ENCODE measurements at regions not wholly inside any gene's neighbourhood (a gene's known extent, or its start where the extent isn't known, plus 50 kb on each side); places are given as distances from the start of the nearest gene placed in this dataset.

DNA sequence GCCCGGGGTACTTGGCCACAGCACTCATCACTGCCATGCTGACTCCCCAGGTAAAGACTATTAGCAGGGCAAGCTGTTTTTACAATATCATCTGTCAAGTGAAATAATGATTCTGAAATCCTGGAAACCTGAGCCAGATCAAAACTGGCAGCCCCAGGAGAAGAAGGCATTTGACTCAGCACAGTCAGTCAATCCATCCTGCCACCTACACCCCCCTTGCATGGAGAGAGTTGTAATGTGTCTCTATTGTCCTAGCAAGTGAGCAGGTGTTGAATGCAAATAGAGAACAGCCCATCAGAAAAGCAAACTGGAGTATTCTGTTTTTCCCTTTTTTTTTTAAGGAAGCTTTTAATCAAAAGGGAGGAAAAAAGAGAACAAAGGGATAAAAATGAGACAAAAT, 291.2 kb downstream of the BRINP1 start:
- no peak for DNase-seq (ENCODE audit: low read depth in 2 of 2)

DNA sequence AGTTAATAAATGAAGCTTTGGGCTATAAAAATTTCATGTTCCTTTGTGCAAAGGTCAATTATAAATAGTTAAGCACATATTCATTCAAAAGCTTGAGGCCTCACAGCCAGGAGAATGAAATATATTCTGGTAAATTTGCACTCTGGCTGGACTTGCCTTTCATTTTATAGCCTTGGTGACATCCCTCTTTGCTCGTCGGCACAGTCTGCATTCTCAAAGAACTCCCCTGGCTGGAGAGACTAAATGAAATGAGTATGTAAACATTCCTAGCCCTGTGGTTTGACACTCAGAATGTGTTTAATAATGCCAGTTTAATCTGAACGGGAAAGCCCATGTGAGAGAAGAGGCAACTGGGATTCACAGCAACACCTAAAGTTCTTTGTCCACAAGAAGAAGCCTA, 285.6 kb downstream of the BRINP1 start:
- no peak for DNase-seq (ENCODE audit: low read depth in 2 of 2)

- DNase-seq (ENCODE audit: low read depth in 2 of 2): no peak
Measured at GRCh38 chr9:119086590-119086989, 282.6 kb downstream of the BRINP1 start.

DNA sequence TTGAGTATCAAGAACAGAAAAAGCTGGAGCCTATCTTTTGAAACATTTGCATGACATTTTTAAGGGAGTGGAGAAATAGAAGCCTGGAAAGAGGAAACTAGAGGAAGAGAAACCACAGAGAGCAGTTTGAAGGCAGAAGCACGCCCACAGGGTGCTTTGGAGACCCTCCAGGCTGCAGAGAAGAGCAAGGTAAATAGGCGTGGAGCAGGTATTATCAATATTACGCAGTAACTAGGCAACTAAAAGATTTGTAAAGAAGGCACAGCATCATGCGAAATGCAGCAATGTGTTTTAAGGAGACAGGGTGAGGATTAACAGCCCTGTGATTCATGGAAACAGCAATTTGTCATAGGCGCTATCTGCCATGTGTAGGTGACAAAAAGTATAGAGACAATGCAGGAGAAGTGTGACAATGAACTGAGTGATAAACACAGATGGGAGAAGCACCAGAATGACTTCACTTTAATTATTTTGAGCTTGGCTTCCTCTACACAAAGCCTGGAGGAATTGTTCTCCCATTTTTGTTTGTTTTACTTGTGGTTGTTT, 281.2 kb downstream of the BRINP1 start:
- DNase-seq (ENCODE audit: low read depth in 2 of 2): no peak

GRCh38 chr9:119091074-119091473, 278.2 kb downstream of the BRINP1 start:
- no peak for DNase-seq (ENCODE audit: low read depth in 2 of 2)

GRCh38 chr9:119092125-119092524, 277.1 kb downstream of the BRINP1 start:
- no peak for DNase-seq (ENCODE audit: low read depth in 2 of 2)

DNA sequence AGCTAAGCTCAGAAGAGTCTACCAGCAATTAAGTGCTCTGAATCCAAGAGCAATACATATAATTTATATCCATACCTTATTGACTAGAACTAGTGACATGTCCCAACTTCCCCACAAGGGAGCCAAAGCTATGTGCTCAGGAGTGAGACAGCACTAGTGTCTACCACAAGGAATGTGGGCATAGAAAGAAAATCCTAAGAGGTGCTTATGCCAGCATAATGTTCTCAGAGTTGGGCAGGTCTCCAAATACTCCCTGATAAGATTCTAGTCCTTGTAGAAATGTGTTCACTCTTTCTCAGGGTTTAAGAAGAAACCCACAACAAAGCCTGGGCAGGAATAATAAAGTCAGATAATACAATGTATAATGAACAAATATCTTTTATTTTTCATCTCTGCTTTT, 275.1 kb downstream of the BRINP1 start:
- no peak for DNase-seq (ENCODE audit: low read depth in 2 of 2)

DNA sequence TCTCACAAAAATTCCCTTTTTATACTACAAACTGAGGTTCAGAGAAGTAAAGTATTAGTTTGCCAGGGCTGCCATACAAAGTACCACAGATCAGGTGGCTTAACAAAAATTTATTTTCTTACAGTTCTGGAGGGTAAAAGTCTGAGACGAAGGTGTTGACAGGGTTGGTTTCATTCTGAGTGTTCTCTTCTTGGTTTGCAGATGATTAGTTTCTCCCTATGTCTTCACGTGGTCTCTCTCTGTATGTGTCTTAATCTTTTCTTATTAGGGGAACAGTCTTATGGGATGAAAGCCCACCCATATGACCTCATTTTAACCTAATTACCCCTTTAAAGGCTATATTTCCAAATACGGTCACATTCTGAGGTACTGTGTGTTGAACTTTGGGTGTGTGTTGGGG, 274.2 kb downstream of the BRINP1 start:
- DNase-seq (ENCODE audit: low read depth in 2 of 2): no peak

GRCh38 chr9:119101048-119101447, 268.2 kb downstream of the BRINP1 start:
- DNase-seq (ENCODE audit: low read depth in 2 of 2): no peak

GRCh38 chr9:119114681-119115080, 254.6 kb downstream of the BRINP1 start:
- DNase-seq (ENCODE audit: low read depth in 2 of 2): no peak

Data from stimulated activated CD4-positive, alpha-beta T cell treated with anti-CD3 and anti-CD28 coated beads, Interleukin-4, amount 100 ng/mL, for 48 hours (primary cell).